ENCODE measurements at regions not wholly inside any gene's neighbourhood (a gene's known extent, or its start where the extent isn't known, plus 50 kb on each side); places are given as distances from the start of the nearest gene placed in this dataset.

- no peak for TF ChIP-seq REST (IDR thresholded peaks at IDR 0.05; ENCODE audit: borderline replicate concordance)
- TF ChIP-seq, protein P1, sequence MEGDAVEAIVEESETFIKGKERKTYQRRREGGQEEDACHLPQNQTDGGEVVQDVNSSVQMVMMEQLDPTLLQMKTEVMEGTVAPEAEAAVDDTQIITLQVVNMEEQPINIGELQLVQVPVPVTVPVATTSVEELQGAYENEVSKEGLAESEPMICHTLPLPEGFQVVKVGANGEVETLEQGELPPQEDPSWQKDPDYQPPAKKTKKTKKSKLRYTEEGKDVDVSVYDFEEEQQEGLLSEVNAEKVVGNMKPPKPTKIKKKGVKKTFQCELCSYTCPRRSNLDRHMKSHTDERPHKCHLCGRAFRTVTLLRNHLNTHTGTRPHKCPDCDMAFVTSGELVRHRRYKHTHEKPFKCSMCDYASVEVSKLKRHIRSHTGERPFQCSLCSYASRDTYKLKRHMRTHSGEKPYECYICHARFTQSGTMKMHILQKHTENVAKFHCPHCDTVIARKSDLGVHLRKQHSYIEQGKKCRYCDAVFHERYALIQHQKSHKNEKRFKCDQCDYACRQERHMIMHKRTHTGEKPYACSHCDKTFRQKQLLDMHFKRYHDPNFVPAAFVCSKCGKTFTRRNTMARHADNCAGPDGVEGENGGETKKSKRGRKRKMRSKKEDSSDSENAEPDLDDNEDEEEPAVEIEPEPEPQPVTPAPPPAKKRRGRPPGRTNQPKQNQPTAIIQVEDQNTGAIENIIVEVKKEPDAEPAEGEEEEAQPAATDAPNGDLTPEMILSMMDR (IDR thresholded peaks at IDR 0.05; ENCODE audit: poor library complexity, severe bottlenecking) = no peak
- no peak for TF ChIP-seq POLR2AphosphoS5 (IDR thresholded peaks at IDR 0.05)
- no peak for TF ChIP-seq TAF1 (IDR thresholded peaks at IDR 0.05; ENCODE audit: low read depth)
- no peak for TF ChIP-seq SMC3 (conservative IDR thresholded peaks at IDR 0.05; ENCODE audit: poor library complexity)
- TF ChIP-seq EZH2 (IDR thresholded peaks at IDR 0.05; ENCODE audit: borderline replicate concordance, insufficient read depth, low read length, poor library complexity, severe bottlenecking) = no peak
- no peak for TF ChIP-seq MXI1 (conservative IDR thresholded peaks at IDR 0.05; ENCODE audit: poor library complexity, severe bottlenecking)
- no peak for TF ChIP-seq EP300 (conservative IDR thresholded peaks at IDR 0.05; ENCODE audit: poor library complexity, severe bottlenecking)
Measured at GRCh38 chr11:116644941-116645305, 127.9 kb downstream of the BUD13 start.

Data from neural cell (in vitro differentiated cells).